ENCODE measurements at regions not wholly inside any gene's neighbourhood (a gene's known extent, or its start where the extent isn't known, plus 50 kb on each side); places are given as distances from the start of the nearest gene placed in this dataset.

GRCh38 chr2:7574385-7574784 is 657.2 kb downstream of the RNF144A start:
- TF ChIP-seq CTCF (IDR thresholded peaks at IDR 0.05) (no peak), POLR2A (IDR thresholded peaks at IDR 0.05) (no peak)

Data from adrenal gland (tissue), 5 donors.